NT2/D1 (cell line): ENCODE measurements at regions not wholly inside any gene's neighbourhood (a gene's known extent, or its start where the extent isn't known, plus 50 kb on each side); places are given as distances from the start of the nearest gene placed in this dataset.

Experiments used
- SUZ12 ChIP-seq: IDR thresholded peaks from 2 replicates; pipeline ENCODE4 v1.6.1; 2011; ENCODE audit not compliant: insufficient read length, insufficient read depth; ENCODE audit errors: extremely low read depth
- YY1 ChIP-seq: IDR thresholded peaks from 2 replicates; pipeline ENCODE4 v1.6.1; 2011; ENCODE audit not compliant: insufficient read length, insufficient read depth
- ZNF274 ChIP-seq: IDR thresholded peaks from 2 replicates; pipeline ENCODE4 v1.6.1; 2011; ENCODE audit warnings: mild to moderate bottlenecking, low read depth, low read length

DNA sequence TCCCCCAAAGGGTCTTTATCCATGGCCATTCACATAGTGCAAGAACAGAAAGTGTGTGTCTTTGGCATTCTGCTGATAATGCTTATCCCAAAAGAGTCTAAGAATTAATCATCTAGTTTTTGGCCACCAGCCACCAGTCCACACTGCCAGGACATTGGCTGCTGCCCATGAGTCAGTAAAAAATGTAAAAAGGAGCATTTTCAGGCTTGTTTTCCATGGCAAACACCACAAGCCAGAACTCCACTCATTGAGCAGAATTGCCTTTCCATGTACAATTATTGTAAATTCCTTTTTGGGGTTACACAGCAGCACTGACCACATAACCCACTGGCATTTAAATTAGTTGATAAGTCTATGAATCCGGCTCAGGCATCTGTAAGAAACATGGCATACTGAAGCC lies 89.2 kb upstream of the PRDX4 start:
- TF ChIP-seq SUZ12 (no peak), YY1 (no peak), ZNF274 (no peak)
